HG02970 (cell line): ENCODE measurements at regions not wholly inside any gene's neighbourhood (a gene's known extent, or its start where the extent isn't known, plus 50 kb on each side); places are given as distances from the start of the nearest gene placed in this dataset.

Experiments used
- ATAC-seq: cut with Tn5 transposase; IDR thresholded peaks from one replicate; pipeline ENCODE4 v1.9.1; 2021; ENCODE audit warnings: mild to moderate bottlenecking, moderate library complexity, moderate number of reproducible peaks; ENCODE audit not compliant: unreplicated experiment, low FRiP score

GRCh38 chr20:24148372-24148771 lies 159.8 kb upstream of the GGTLC1 start:
- ATAC-seq, result no peak

- no peak for ATAC-seq
Measured at GRCh38 chr20:24147961-24148360, 159.4 kb upstream of the GGTLC1 start.

GRCh38 chr20:24147479-24147878 lies 158.9 kb upstream of the GGTLC1 start:
- ATAC-seq, result no peak

- ATAC-seq, result no peak
Measured at GRCh38 chr20:24146231-24146634, 157.7 kb upstream of the GGTLC1 start.

GRCh38 chr20:24144371-24144770 lies 155.8 kb upstream of the GGTLC1 start:
- ATAC-seq, result no peak

- ATAC-seq, result no peak
Measured at GRCh38 chr20:24141111-24141510, 152.5 kb upstream of the GGTLC1 start.

- ATAC-seq, result no peak
Measured at GRCh38 chr20:24139846-24140245, 151.3 kb upstream of the GGTLC1 start.

GRCh38 chr20:24138951-24139350 lies 150.4 kb upstream of the GGTLC1 start:
- no peak for ATAC-seq

- no peak for ATAC-seq
Measured at GRCh38 chr20:24138196-24138857, 149.7 kb upstream of the GGTLC1 start.

- ATAC-seq, result no peak
Measured at GRCh38 chr20:24136659-24137246, 148.2 kb upstream of the GGTLC1 start.

- ATAC-seq, result no peak
Measured at GRCh38 chr20:24135781-24136180, 147.2 kb upstream of the GGTLC1 start.

GRCh38 chr20:24134930-24135329 lies 146.4 kb upstream of the GGTLC1 start:
- no peak for ATAC-seq

GRCh38 chr20:24134284-24134683 lies 145.7 kb upstream of the GGTLC1 start:
- ATAC-seq, result no peak

GRCh38 chr20:24132246-24132645 lies 143.7 kb upstream of the GGTLC1 start:
- ATAC-seq, result no peak

- ATAC-seq, result no peak
Measured at GRCh38 chr20:24131684-24132083, 143.1 kb upstream of the GGTLC1 start.

- no peak for ATAC-seq
Measured at GRCh38 chr20:24131281-24131680, 142.7 kb upstream of the GGTLC1 start.

GRCh38 chr20:24129641-24130040 lies 141.1 kb upstream of the GGTLC1 start:
- no peak for ATAC-seq

- no peak for ATAC-seq
Measured at GRCh38 chr20:24124951-24125650, 136.5 kb upstream of the GGTLC1 start.

GRCh38 chr20:24124003-24124402 lies 135.4 kb upstream of the GGTLC1 start:
- no peak for ATAC-seq

GRCh38 chr20:24118441-24119175 lies 130.0 kb upstream of the GGTLC1 start:
- no peak for ATAC-seq

- ATAC-seq, result no peak
Measured at GRCh38 chr20:24118034-24118433, 129.5 kb upstream of the GGTLC1 start.
